GM13976 (cell line): ENCODE measurements at regions not wholly inside any gene's neighbourhood (a gene's known extent, or its start where the extent isn't known, plus 50 kb on each side); places are given as distances from the start of the nearest gene placed in this dataset.

Experiments used
- DNase-seq: peaks from one replicate; pipeline ENCODE4 v3.0.0; 2012; ENCODE audit warnings: low spot score
- in situ Hi-C: fragments of 300-500 bp; cut with MboI; formaldehyde crosslinking; loops from one replicate; pipeline ENCODE4 v1.12.0; 2022; ENCODE audit warnings: low sequenced_read_pairs, mixed read lengths, inconsistent platforms; ENCODE audit not compliant: unreplicated experiment
- TF ChIP-seq, protein P1 (sequence below): IDR thresholded peaks from 2 replicates; pipeline ENCODE4 v1.5.1; 2012; ENCODE audit warnings: borderline replicate concordance, mild to moderate bottlenecking; ENCODE audit not compliant: insufficient read depth; ENCODE audit errors: extremely low read depth, missing control alignments, control extremely low read depth

DNA sequence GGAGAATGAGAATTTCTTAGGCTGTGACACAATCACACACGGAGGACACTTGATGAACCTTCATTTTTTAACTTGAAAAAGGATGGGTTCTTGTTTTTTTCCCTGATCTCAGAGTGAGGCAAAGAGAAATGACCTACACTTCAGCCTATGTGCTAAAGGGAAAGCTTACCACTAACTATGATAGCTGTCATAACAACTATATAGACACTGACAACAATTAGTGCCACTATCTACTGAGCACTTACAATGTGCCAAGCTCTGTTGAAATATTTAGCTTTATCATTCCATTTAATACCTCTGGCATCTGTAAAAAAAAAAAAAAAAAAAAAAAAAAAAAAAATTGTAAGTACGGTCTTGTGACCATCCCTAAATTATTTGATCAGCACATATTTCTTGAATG, 135.9 kb upstream of the WWC1 start:
- DNase-seq: no peak
- in situ Hi-C loops: no loop called here
- TF ChIP-seq, protein P1, sequence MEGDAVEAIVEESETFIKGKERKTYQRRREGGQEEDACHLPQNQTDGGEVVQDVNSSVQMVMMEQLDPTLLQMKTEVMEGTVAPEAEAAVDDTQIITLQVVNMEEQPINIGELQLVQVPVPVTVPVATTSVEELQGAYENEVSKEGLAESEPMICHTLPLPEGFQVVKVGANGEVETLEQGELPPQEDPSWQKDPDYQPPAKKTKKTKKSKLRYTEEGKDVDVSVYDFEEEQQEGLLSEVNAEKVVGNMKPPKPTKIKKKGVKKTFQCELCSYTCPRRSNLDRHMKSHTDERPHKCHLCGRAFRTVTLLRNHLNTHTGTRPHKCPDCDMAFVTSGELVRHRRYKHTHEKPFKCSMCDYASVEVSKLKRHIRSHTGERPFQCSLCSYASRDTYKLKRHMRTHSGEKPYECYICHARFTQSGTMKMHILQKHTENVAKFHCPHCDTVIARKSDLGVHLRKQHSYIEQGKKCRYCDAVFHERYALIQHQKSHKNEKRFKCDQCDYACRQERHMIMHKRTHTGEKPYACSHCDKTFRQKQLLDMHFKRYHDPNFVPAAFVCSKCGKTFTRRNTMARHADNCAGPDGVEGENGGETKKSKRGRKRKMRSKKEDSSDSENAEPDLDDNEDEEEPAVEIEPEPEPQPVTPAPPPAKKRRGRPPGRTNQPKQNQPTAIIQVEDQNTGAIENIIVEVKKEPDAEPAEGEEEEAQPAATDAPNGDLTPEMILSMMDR: no peak

DNA sequence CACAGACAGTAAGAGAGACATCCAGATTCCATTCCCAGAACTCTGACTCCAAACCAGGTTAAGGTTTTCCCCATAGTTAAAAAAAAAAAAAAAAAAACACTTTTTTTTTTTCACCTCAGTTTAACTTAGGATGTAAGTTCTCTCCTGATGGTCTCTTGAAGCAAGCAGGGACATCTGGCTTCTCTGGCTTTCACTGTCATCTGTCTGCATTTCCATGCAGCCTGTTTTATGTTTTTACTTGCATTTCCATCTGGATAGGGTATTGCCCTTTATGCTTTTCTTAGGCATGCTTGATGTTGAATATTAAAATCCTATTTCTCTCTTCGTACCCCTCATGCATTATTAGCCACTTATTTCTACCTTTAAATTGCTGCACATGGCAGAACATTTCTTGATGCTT, 135.3 kb upstream of the WWC1 start:
- no peak for DNase-seq
- in situ Hi-C loops: no loop called here
- TF ChIP-seq, protein P1: no peak

DNA sequence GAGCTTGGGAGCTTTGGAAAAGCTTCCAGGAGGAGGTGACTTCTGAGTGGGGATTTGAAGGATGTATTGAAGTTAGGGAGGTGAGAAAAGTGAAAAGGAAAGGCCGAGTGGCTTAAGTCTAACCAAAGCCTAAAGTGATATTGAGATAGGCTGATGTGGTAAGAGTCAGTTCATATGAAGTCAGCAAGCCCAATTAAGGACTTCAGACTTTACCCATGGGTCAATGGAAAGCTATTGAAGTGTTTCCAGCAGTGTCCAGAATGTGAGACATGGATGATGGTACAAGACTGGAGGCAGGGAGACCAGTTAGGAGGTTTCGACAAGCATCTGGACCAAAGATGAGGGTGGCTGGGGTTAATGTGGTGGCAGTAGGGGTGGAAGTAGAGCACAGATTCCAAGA, 134.3 kb upstream of the WWC1 start:
- DNase-seq: no peak
- in situ Hi-C loops: no loop called here
- TF ChIP-seq, protein P1: no peak

DNA sequence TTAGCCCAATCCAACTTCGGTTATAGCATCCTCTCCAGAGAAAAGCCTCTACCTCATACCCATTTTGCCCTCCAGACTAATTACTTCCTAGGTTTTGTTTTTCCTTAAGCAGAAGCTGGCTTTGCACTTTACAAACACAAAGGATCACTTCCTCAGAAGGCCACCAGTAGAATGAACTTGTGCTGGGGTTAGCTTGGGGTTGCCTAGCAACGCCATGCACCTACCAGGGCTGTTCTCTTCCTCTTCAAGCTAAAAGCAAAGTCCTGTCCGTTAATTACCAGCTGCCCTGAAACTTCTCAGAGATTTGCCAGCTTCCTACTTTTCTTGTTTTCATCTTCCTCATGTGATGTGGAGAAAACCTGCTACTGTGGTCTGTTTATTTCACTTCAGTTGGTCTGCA, 132.0 kb upstream of the WWC1 start:
- TF ChIP-seq, protein P1: no peak
- DNase-seq: peak; percentile 58
- in situ Hi-C loops: no loop called here

DNA sequence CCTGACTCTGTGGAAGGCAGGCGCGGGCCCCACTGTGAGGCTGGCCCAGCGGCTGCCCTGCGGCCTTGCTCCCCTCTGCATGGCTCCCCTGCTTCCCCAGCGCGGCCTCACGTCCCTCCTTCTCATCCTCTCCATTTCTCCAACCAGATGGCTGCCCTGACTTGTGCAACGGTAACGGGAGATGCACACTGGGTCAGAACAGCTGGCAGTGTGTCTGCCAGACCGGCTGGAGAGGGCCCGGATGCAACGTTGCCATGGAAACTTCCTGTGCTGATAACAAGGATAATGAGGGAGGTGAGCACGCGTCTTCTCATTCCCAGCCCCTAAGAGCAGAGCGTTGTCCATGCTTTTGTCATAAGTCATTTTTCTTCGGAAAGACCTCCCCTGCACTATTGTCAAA, 129.0 kb upstream of the WWC1 start:
- in situ Hi-C loops: no loop called here
- no peak for DNase-seq
- TF ChIP-seq, protein P1: no peak

DNA sequence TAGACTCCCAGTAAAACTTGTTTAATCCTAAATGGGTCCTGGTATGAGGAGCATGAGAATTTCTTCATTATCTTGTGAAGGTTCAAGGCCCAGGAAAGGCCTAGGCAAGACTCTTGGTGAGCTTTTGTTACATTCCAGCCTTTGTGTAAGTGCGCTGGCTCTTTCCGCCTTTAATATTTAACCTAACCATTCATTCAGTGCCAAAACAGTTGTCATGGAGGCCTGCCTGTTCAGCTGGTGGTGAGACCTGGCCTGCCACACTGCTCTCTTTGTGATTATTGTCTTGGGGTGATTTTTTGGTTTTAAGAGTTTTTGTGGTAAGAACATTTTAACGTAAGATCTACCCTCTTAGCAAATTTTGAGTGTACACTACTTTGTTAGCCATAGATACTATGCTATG, 127.5 kb upstream of the WWC1 start:
- TF ChIP-seq, protein P1: no peak
- DNase-seq: no peak
- in situ Hi-C loops: no loop called here

DNA sequence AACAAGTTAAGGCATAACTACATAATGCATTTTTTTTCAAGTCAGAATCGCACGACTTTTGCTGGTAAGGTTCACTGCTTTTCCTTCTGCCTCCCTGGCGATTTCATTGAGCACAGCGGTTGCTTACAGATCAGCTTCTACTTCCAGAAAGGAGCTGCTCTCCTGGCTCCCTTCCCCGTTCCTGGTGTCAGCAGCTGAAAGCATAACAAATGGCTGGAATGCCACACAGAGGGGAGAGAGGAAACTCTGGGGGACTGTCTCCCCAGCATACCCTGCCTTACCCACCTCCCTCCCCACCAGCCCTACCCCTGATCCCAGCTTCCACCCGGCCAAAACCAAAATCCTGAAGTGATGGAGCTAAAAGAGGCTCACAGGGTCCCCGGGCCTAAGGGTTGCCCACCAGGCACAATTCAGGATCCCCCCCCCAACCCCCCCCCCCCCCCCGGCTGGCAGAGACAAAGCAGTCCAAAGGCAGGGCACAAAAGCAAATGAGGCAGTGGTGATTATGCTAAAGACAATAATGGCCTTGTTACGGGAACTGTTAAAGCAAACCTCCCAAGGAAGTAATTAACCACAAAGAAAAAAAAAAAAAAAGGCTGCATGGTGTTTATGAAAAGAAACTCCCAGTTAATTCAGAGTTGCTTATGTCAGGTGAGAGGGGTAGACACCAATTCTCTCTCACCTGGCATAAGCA, 126.1 kb upstream of the WWC1 start:
- in situ Hi-C loops: no loop called here
- TF ChIP-seq, protein P1: no peak
- DNase-seq: no peak
